AG04450 (cell line): ENCODE measurements at regions not wholly inside any gene's neighbourhood (a gene's known extent, or its start where the extent isn't known, plus 50 kb on each side); places are given as distances from the start of the nearest gene placed in this dataset.

Experiments
- CTCF ChIA-PET: fragments of 300-600, 350-600 bp; formaldehyde crosslinking; extraction: SDS; loops from one replicate; lab custom pipeline; 2022; ENCODE audit warnings: antibody characterized with exemption, inconsistent platforms; lab: Charles Lee
- POLR2A ChIA-PET: fragments of 350-600 bp; formaldehyde crosslinking; extraction: SDS; loops from one replicate; lab custom pipeline; 2021; ENCODE audit warnings: antibody characterized with exemption, inconsistent platforms; lab: Yijun Ruan, JAX
- DNase-seq: peaks from one replicate; pipeline ENCODE4 v3.0.0-alpha.2; 2011; ENCODE audit warnings: low read depth, low spot score
- H3K27ac ChIP-seq: one replicate; pipeline ENCODE4 v1.5.1; 2012; ENCODE audit warnings: low read depth, low read length, control low read depth
- H3K27me3 ChIP-seq: one replicate; pipeline ENCODE4 v1.6.0; 2012; ENCODE audit warnings: low read length; ENCODE audit not compliant: control insufficient read depth, insufficient read depth
- H3K4me3 ChIP-seq: 2 replicates; pipeline ENCODE4 v1.5.1; 2011; ENCODE audit warnings: mild to moderate bottlenecking, low read depth, low read length, control low read depth
- H3K9me3 ChIP-seq: 2 replicates; pipeline ENCODE4 v1.5.1; 2012; ENCODE audit warnings: low read length; ENCODE audit not compliant: control insufficient read depth, insufficient read depth
- TF ChIP-seq, protein P1 (sequence below): IDR thresholded peaks from 2 replicates; pipeline ENCODE4 v1.5.1; 2011; ENCODE audit warnings: low read depth, low read length, control low read depth, inconsistent platforms

DNA sequence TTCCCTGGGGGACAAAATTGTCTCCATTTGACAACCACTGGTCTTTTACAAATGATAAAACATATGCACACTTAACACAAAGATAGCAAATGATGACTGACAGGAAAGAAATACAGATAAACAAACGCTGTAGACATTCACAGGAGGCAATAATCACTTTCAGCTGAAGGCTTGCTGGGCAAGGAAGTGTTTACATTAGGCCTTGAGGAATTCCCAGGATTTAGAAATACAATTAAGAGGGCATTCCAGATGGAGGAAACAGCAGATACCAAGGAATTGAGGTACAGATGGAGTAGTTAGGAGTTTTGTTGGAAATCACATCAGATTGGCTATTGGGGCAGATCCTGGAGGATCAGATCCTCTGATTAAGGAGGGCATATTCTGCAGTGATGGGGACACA, 93.9 kb downstream of the DYRK2 start:
- Histone ChIP-seq H3K27ac (peak overlapping the region; percentile 11), H3K27me3 (no peaks in the 10 kb centered on the region), H3K4me3 (no peak overlapping the region), H3K9me3 (no peaks in the 10 kb centered on the region)
- POLR2A ChIA-PET, result no interaction called here
- CTCF ChIA-PET, result interaction anchor here (1.1 kb wide), 1 partner anchor 385 kb away, joined by 4 read pairs; no protein-coding TSS in a partner anchor
- TF ChIP-seq, protein P1, sequence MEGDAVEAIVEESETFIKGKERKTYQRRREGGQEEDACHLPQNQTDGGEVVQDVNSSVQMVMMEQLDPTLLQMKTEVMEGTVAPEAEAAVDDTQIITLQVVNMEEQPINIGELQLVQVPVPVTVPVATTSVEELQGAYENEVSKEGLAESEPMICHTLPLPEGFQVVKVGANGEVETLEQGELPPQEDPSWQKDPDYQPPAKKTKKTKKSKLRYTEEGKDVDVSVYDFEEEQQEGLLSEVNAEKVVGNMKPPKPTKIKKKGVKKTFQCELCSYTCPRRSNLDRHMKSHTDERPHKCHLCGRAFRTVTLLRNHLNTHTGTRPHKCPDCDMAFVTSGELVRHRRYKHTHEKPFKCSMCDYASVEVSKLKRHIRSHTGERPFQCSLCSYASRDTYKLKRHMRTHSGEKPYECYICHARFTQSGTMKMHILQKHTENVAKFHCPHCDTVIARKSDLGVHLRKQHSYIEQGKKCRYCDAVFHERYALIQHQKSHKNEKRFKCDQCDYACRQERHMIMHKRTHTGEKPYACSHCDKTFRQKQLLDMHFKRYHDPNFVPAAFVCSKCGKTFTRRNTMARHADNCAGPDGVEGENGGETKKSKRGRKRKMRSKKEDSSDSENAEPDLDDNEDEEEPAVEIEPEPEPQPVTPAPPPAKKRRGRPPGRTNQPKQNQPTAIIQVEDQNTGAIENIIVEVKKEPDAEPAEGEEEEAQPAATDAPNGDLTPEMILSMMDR, result no peak
- no peak for DNase-seq

DNA sequence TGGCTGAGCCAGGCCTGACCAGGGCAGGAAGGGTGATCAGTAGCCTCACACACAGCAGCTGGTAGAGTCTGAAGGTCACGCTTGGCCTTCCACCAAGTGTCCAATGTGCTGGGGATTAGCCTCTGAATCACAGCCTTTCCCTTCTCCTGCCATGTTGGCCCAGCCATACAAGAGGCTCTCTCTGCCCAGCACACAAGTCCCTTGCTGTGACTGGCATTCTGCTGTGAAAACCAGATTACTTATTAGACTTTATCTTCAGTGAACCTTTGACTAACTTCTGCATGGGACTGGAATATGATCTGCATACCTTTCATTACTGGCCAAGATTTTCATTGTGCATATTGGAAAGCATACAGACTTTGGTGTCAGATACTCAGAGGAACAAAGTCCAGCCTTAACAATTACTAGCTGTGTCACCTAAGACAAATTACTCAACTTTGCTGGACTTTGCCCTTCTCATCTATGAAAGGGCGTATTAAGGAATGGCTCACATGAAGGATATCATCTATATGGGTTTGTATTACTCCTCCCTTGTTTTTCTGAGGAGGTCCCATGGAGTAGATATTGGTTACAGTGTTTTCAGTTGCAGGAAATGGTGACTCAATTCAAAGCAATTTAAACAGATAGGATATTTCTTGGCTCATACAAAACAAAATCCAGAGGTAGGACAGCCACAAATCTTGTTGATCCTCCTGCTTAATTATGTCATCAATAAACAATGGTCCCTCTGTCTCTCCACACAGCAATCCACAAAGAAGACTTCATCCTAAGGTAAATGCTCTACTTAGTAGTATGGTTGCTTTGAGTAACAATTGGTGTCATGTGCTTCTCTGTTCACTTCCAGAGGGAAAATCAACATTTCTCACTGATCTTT, 99.6 kb downstream of the DYRK2 start:
- H3K9me3 ChIP-seq, result no peaks in the 10 kb centered on the region
- no peak for DNase-seq

DNA sequence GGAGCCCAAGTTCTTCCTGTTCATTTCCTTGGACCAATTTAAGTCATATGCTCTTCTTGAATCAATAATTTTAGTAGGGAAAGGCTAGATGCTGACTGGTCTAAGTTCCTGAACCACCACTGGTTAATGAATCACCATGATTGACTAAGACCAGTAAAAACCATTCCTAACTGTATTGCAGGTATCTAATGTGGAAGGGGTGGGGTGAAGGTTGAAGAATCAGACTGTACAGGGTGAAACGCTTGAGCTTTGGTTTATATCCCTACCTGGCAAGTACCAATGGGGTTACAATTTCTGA, 100.1 kb downstream of the DYRK2 start:
- no peak overlapping the region for H3K4me3 ChIP-seq
- POLR2A ChIA-PET, result no interaction called here
- H3K9me3 ChIP-seq, result no peaks in the 10 kb centered on the region
- CTCF ChIA-PET, result no interaction called here
- no peaks in the 10 kb centered on the region for H3K27me3 ChIP-seq
- TF ChIP-seq, protein P1, result no peak
- no peak overlapping the region for H3K27ac ChIP-seq
- DNase-seq, result no peak

More for the DNA sequence above, 99.6 kb downstream of the DYRK2 start:
- Histone ChIP-seq H3K27me3 (no peaks in the 10 kb centered on the region), H3K27ac (no peak overlapping the region), H3K4me3 (no peak overlapping the region)
- ChIA-PET CTCF (no interaction called here), POLR2A (no interaction called here)
- TF ChIP-seq, protein P1, result no peak

DNA sequence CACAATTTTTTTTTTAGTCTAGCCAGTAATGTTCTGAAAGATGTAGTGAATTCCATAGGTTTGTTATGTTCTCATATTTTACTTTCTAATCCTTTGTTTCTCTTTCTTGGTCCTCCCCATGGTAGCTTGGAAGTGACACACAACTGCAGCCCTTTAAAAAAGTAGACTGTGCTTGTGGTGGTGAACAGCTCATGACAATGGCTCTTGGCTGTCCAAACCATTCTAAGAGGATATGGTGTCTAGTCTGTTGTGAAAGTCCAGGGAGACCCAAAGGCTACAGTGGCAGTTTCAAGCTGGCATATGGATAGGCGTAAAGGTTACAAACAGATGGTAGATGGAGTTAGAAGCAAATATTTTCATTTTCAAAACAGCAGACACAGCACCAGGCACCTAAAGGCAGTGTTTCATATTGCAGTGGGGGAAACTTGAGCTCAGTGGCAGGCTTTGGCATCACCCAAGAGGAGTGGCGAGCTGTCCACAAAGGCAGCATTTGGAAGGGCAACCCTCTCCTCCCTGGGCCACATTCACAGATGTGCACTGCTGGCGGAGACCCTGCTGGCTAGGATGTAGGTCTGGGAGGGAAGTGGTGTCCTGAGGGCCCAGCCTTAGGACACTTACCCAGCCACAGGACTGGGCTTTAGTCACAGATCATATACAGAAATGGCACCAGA, 102.1 kb downstream of the DYRK2 start:
- Histone ChIP-seq H3K9me3 (no peaks in the 10 kb centered on the region), H3K27ac (no peak overlapping the region), H3K27me3 (no peaks in the 10 kb centered on the region), H3K4me3 (no peak overlapping the region)
- TF ChIP-seq, protein P1, result no peak
- ChIA-PET CTCF (interaction anchor here (0.6 kb wide), 1 partner anchor 395 kb away, joined by 3 read pairs; no protein-coding TSS in a partner anchor), POLR2A (no interaction called here)
- DNase-seq, result no peak
